ENCODE measurements at regions not wholly inside any gene's neighbourhood (a gene's known extent, or its start where the extent isn't known, plus 50 kb on each side); places are given as distances from the start of the nearest gene placed in this dataset.

DNA sequence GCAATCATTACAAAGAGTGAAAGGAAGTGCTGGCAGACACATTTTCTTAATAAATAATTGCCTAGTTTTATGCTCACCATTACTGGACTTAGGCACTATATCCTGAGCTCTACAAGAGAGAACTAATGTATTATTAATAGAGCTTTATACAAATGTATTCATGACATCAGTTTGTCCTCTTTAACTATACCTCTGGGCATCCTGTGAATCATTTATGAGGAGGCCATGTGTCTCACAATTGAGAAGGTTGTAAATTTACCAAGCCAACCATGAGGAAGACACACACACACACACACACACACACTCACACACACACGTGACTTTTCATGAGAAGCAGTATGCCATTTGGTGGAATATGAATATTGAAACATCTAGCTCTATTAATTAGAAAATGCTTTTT is 728.2 kb downstream of the ARAP2 start:
- no peak overlapping the region for H3K27ac ChIP-seq
- ChIA-PET CTCF (no interaction called here), POLR2A (no interaction called here)
- no peak overlapping the region for H3K4me3 ChIP-seq
- DNase-seq (ENCODE audit: low read depth in 1 of 2, low spot score in 1 of 2), result no peak
- no peak overlapping the region for H3K4me2 ChIP-seq
- FAIRE-seq, result no peak
- no peak for ATAC-seq
- no peaks in the 10 kb centered on the region for H3K9me3 ChIP-seq
- no peaks in the 10 kb centered on the region for H3K4me1 ChIP-seq
- no peak for TF ChIP-seq FOXS1 (CRISPR knock-in tag; IDR thresholded peaks at IDR 0.05)
- no peak for TF ChIP-seq MAZ (IDR thresholded peaks at IDR 0.05; ENCODE audit: borderline replicate concordance, low read depth, low read length)
- no peak for TF ChIP-seq ZC3H11A (IDR thresholded peaks at IDR 0.05)
- no peak for TF ChIP-seq SREBF2 (IDR thresholded peaks at IDR 0.05)
- WGBS (ENCODE audit: missing lambda C conversion rate), result 43% methylated on average over 1 of the region's 1 CpG

DNA sequence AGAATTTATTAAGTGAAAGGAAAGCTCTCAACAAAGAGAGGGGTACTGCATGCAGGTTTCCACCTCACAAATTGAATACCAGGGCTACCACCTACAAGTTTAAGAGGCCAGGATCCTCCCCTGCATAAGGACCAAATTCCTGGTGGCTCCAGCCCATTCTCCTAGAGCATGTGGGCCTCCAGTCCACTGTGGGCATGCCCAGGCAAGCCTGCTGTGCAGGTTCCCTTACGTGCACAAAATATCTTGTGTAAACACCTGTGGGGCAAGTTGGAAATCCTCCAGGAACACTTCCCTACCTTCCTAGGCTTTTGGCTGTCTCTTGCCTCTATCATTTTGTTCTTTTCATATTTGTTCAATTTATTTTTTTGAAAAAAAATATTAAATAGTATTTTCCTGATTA is 724.3 kb downstream of the ARAP2 start:
- DNase-seq (ENCODE audit: low read depth in 1 of 2, low spot score in 1 of 2), result peak in 1 of 2 experiments; percentile 2
- no peaks in the 10 kb centered on the region for H3K9me3 ChIP-seq
- ChIA-PET POLR2A (no interaction called here), CTCF (no interaction called here)
- TF ChIP-seq ZNF302 (CRISPR knock-in tag; IDR thresholded peaks at IDR 0.05) (no peak), HOXA7 (CRISPR knock-in tag; IDR thresholded peaks at IDR 0.05) (no peak), HDAC2 (IDR thresholded peaks at IDR 0.05) (no peak), FOXS1 (CRISPR knock-in tag; IDR thresholded peaks at IDR 0.05) (no peak), FOSB (CRISPR knock-in tag; IDR thresholded peaks at IDR 0.05) (no peak)
- H3K4me2 ChIP-seq, result no peak overlapping the region
- H3K4me1 ChIP-seq, result no peaks in the 10 kb centered on the region
- 0% methylated on average over 1 of the region's 1 CpG for WGBS (ENCODE audit: missing lambda C conversion rate)
- no peak overlapping the region for H3K27ac ChIP-seq
- ATAC-seq, result no peak
- no peak for FAIRE-seq
- H3K4me3 ChIP-seq, result no peak overlapping the region

DNA sequence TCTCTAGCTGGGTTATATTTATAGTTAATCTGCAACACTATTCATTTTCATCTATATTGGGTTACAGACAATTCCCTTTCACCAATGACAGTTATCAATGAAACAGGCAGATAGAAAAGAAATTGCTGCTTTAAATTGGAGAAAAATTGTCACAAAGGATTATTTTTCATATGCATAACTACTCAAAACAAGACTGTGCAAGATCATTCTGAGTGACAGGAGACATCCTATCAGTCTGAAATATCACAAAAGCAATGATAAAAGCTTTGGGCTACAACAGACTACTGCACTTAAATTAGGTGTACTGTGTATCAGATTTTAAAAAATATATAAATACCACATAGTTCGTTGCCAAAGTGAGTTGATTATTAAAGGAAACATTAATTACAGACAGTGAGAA is 722.6 kb downstream of the ARAP2 start:
- 3% methylated on average over 1 of the region's 1 CpG for WGBS (ENCODE audit: missing lambda C conversion rate)
- POLR2A ChIA-PET, result no interaction called here
- no peak for FAIRE-seq

DNA sequence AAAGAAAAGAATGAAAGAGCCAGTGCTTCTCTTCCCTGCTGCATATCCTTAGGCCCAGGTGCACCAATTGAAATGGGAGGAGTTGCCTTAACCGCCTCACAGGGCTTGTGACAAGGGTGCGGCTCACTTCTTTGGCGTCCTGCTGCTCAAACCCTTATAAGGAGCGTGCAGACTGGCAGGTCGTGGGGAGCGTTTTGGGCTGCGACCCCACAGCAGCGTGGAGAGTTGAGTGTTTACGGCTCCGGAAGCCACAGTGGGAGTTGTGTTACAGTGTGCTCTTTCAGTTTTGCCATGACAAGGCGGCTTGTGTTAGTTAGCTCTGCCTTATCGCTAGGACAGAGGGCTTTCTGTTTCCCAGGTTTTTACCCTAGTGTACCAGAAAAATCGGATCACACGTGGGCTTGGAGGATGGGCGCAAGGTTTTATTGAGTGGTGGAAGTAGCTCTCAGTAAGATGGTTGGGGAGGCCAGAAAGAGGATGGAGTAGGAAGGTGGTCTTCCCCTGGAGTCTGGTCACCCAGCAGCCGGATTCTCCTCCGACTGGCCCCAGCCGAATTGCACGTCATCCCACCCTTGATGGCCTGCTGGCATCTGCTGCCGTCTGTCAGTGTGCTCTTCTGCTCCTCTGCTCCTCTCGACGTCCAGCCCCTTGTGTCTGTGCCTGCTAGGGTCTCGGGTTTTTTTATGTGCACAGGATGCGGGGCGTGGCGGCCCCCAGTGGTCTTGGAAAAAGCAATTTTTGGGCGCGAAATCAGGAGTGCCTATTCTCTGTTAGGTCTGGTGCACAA is 718.9 kb downstream of the ARAP2 start:
- Histone ChIP-seq H3K4me1 (no peaks in the 10 kb centered on the region), H3K9me3 (no peaks in the 10 kb centered on the region), H3K27ac (no peak overlapping the region), H3K4me3 (no peak overlapping the region), H3K4me2 (no peak overlapping the region)
- WGBS (ENCODE audit: missing lambda C conversion rate), result 35% methylated on average over 26 of the region's 28 CpGs
- FAIRE-seq, result no peak
- POLR2A ChIA-PET, result no interaction called here
- no peak for ATAC-seq
- CTCF ChIA-PET, result no interaction called here
- DNase-seq (ENCODE audit: low read depth in 1 of 2, low spot score in 1 of 2), result no peak
- TF ChIP-seq EHMT2 (IDR thresholded peaks at IDR 0.05; ENCODE audit: low read depth) (no peak), CBX2 (IDR thresholded peaks at IDR 0.05; ENCODE audit: borderline replicate concordance, low read depth) (no peak), ZC3H11A (IDR thresholded peaks at IDR 0.05) (no peak), CEBPB (IDR thresholded peaks at IDR 0.05) (no peak), MYC (IDR thresholded peaks at IDR 0.05; ENCODE audit: borderline replicate concordance, low read length) (no peak), SMC3 (IDR thresholded peaks at IDR 0.05) (no peak), RAD21 (conservative IDR thresholded peaks at IDR 0.05 in 1 of 2, IDR thresholded peaks at IDR 0.05 in 1 of 2) (no peak), NFE2L2 (conservative IDR thresholded peaks at IDR 0.05; ENCODE audit: low read length) (no peak), GATA3 (IDR thresholded peaks at IDR 0.05; ENCODE audit: borderline replicate concordance) (no peak)
- TF ChIP-seq, protein P1, sequence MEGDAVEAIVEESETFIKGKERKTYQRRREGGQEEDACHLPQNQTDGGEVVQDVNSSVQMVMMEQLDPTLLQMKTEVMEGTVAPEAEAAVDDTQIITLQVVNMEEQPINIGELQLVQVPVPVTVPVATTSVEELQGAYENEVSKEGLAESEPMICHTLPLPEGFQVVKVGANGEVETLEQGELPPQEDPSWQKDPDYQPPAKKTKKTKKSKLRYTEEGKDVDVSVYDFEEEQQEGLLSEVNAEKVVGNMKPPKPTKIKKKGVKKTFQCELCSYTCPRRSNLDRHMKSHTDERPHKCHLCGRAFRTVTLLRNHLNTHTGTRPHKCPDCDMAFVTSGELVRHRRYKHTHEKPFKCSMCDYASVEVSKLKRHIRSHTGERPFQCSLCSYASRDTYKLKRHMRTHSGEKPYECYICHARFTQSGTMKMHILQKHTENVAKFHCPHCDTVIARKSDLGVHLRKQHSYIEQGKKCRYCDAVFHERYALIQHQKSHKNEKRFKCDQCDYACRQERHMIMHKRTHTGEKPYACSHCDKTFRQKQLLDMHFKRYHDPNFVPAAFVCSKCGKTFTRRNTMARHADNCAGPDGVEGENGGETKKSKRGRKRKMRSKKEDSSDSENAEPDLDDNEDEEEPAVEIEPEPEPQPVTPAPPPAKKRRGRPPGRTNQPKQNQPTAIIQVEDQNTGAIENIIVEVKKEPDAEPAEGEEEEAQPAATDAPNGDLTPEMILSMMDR (IDR thresholded peaks at IDR 0.05), result no peak

More for the DNA sequence above, 722.6 kb downstream of the ARAP2 start:
- DNase-seq (ENCODE audit: low read depth in 1 of 2, low spot score in 1 of 2) (no peak), ATAC-seq (no peak)
- no peak overlapping the region for H3K27ac ChIP-seq
- no peaks in the 10 kb centered on the region for H3K4me1 ChIP-seq
- CTCF ChIA-PET, result no interaction called here
- H3K9me3 ChIP-seq, result no peaks in the 10 kb centered on the region
- H3K4me2 ChIP-seq, result no peak overlapping the region
- H3K4me3 ChIP-seq, result no peak overlapping the region
- TF ChIP-seq MAFK (IDR thresholded peaks at IDR 0.05; ENCODE audit: partially characterized antibody) (no peak), HDAC2 (IDR thresholded peaks at IDR 0.05) (no peak), CBX8 (IDR thresholded peaks at IDR 0.05) (no peak), CEBPB (IDR thresholded peaks at IDR 0.05) (no peak), MYC (IDR thresholded peaks at IDR 0.05; ENCODE audit: borderline replicate concordance, low read length) (no peak), HOXB13 (CRISPR knock-in tag; IDR thresholded peaks at IDR 0.05; ENCODE audit: low read depth) (no peak), POLR2A (IDR thresholded peaks at IDR 0.05; ENCODE audit: low read length) (no peak), PHF8 (IDR thresholded peaks at IDR 0.05; ENCODE audit: borderline replicate concordance, low read depth) (no peak), EP300 (IDR thresholded peaks at IDR 0.05) (no peak), RFX5 (IDR thresholded peaks at IDR 0.05) (no peak), NPAS2 (CRISPR knock-in tag; IDR thresholded peaks at IDR 0.05; ENCODE audit: borderline replicate concordance) (no peak), POLR2AphosphoS2 (conservative IDR thresholded peaks at IDR 0.05; ENCODE audit: low read length) (no peak), ZFP36 (IDR thresholded peaks at IDR 0.05; ENCODE audit: borderline replicate concordance, partially characterized antibody) (no peak), NR3C1 (IDR thresholded peaks at IDR 0.05) (no peak), MAZ (IDR thresholded peaks at IDR 0.05; ENCODE audit: borderline replicate concordance, low read depth, low read length) (no peak), FOSL2 (IDR thresholded peaks at IDR 0.05) (no peak), FOSL2 (CRISPR knock-in tag; IDR thresholded peaks at IDR 0.05) (no peak)
- TF ChIP-seq, protein P2, sequence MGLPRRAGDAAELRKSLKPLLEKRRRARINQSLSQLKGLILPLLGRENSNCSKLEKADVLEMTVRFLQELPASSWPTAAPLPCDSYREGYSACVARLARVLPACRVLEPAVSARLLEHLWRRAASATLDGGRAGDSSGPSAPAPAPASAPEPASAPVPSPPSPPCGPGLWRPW (IDR thresholded peaks at IDR 0.05), result no peak
- TF ChIP-seq, protein P3, sequence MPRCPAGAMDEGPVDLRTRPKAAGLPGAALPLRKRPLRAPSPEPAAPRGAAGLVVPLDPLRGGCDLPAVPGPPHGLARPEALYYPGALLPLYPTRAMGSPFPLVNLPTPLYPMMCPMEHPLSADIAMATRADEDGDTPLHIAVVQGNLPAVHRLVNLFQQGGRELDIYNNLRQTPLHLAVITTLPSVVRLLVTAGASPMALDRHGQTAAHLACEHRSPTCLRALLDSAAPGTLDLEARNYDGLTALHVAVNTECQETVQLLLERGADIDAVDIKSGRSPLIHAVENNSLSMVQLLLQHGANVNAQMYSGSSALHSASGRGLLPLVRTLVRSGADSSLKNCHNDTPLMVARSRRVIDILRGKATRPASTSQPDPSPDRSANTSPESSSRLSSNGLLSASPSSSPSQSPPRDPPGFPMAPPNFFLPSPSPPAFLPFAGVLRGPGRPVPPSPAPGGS (IDR thresholded peaks at IDR 0.05), result no peak
